PC-3 (cell line): ENCODE measurements at regions not wholly inside any gene's neighbourhood (a gene's known extent, or its start where the extent isn't known, plus 50 kb on each side); places are given as distances from the start of the nearest gene placed in this dataset.

ENCODE experiments used
- ATAC-seq: fragments of 200-7000 bp; cut with Tn5 transposase; 2 replicates; pipeline ENCODE4 v1.9.1; 2020; ENCODE audit warnings: mild to moderate bottlenecking, moderate library complexity
- BruUV-seq: library from RNA; stranded (reverse); fragments of 400-500 nt; replicated peaks from 2 replicates; lab custom pipeline; 2021; lab: Mats Ljungman, UMichigan
- CTCF ChIA-PET: fragments of 300-600 bp; sonication (Branson Sonifier 250); formaldehyde crosslinking; loops from one replicate; lab custom pipeline; 2022; ENCODE audit warnings: antibody characterized with exemption; lab: Charles Lee
- POLR2A ChIA-PET: fragments of 300-600 bp; sonication (Branson Sonifier 250); formaldehyde crosslinking; loops from one replicate; lab custom pipeline; 2022; ENCODE audit warnings: antibody characterized with exemption; ENCODE audit not compliant: unreplicated experiment; lab: Charles Lee
- DNase-seq: peaks from one replicate; pipeline ENCODE4 v3.0.0-alpha.2; 2015
- H2AFZ ChIP-seq: fragments of 300-600 bp; sonication (generic); 2 replicates; pipeline ENCODE4 v1.6.0; 2016; ENCODE audit warnings: antibody characterized with exemption, low read length
- H3F3A ChIP-seq: fragments of 300-600 bp; sonication (generic); one replicate; pipeline ENCODE4 v1.6.0; 2017; ENCODE audit warnings: antibody characterized with exemption, low read length, control low read depth, mild to moderate bottlenecking; ENCODE audit not compliant: unreplicated experiment
- H3K27ac ChIP-seq: fragments of 300-600 bp; sonication (generic); 2 replicates; pipeline ENCODE4 v1.5.1; 2016; ENCODE audit warnings: mild to moderate bottlenecking, low read length
- H3K27me3 ChIP-seq: fragments of 300-600 bp; sonication (generic); 2 replicates; pipeline ENCODE4 v1.6.1; 2016; ENCODE audit warnings: low read length, mixed read lengths
- H3K36me3 ChIP-seq: fragments of 300-600 bp; sonication (generic); 2 replicates; pipeline ENCODE4 v1.6.1; 2016; ENCODE audit warnings: low read depth, mixed run types, low read length, mixed read lengths
- H3K4me1 ChIP-seq: fragments of 300-600 bp; sonication (generic); 2 replicates; pipeline ENCODE4 v1.5.1; 2016; ENCODE audit warnings: low read length; ENCODE audit not compliant: insufficient read depth
- H3K4me2 ChIP-seq: fragments of 300-600 bp; sonication (generic); 2 replicates; pipeline ENCODE4 v1.6.0; 2016; ENCODE audit warnings: low read length
- H3K4me3 ChIP-seq: fragments of 300-600 bp; sonication (generic); 2 replicates; pipeline ENCODE4 v1.5.1; 2016; ENCODE audit warnings: mild to moderate bottlenecking, low read length, mixed read lengths
- H3K79me2 ChIP-seq: fragments of 300-600 bp; sonication (generic); 2 replicates; pipeline ENCODE4 v1.6.1; 2017; ENCODE audit warnings: low read length, mixed read lengths
- H3K9ac ChIP-seq: fragments of 300-600 bp; sonication (generic); 2 replicates; pipeline ENCODE4 v1.6.0; 2016; ENCODE audit warnings: mild to moderate bottlenecking, low read length
- H3K9me2 ChIP-seq: fragments of 300-600 bp; sonication (generic); replicated peaks from 2 replicates; pipeline ENCODE4 v1.6.1; 2016; ENCODE audit warnings: mixed run types, low read length, mixed read lengths
- H3K9me3 ChIP-seq: fragments of 300-600 bp; sonication (generic); 2 replicates; pipeline ENCODE4 v1.6.1; 2016; ENCODE audit warnings: low read length, mixed read lengths
- H4K20me1 ChIP-seq: fragments of 300-600 bp; sonication (generic); 2 replicates; pipeline ENCODE4 v1.6.1; 2016; ENCODE audit warnings: low read length, mixed read lengths
- CTCF ChIP-seq: fragments of 300-600 bp; sonication (generic); conservative IDR thresholded peaks from 2 replicates; pipeline ENCODE4 v1.5.1; 2017; ENCODE audit warnings: antibody characterized with exemption, low read depth, mild to moderate bottlenecking, low read length
- EZH2 ChIP-seq: fragments of 300-600 bp; sonication (generic); IDR thresholded peaks from one replicate; pipeline ENCODE4 v1.6.1; 2017; ENCODE audit warnings: antibody characterized with exemption, mild to moderate bottlenecking, low read length; ENCODE audit not compliant: unreplicated experiment
- EZH2phosphoT487 ChIP-seq: fragments of 300-600 bp; sonication (generic); IDR thresholded peaks from 2 replicates; pipeline ENCODE4 v1.6.1; 2018; ENCODE audit warnings: mild to moderate bottlenecking, antibody characterized with exemption, low read length, borderline replicate concordance
- intact Hi-C: fragments of 100-400 bp; cut with micrococcal nuclease; formaldehyde crosslinking; loops from 2 replicates; pipeline ENCODE4 v1.9.0; 2023

- CTCF ChIA-PET: no interaction called here
- Histone ChIP-seq H3K79me2 (no peaks in the 10 kb centered on the region), H3F3A (no peaks in the 10 kb centered on the region), H3K9ac (no peak overlapping the region), H3K4me2 (no peak overlapping the region), H2AFZ (no peak overlapping the region), H3K9me2 (no peaks in the 10 kb centered on the region), H3K4me3 (no peak overlapping the region), H3K4me1 (no peaks in the 10 kb centered on the region), H4K20me1 (no peaks in the 10 kb centered on the region), H3K36me3 (no peaks in the 10 kb centered on the region), H3K9me3 (no peaks in the 10 kb centered on the region), H3K27ac (no peak overlapping the region), H3K27me3 (no peaks in the 10 kb centered on the region)
- intact Hi-C loops: no loop called here
- TF ChIP-seq EZH2phosphoT487 (no peak), EZH2 (no peak)
- DNase-seq (peak; percentile 29), ATAC-seq (no peak)
- POLR2A ChIA-PET: no interaction called here
- no TSS peak for BruUV-seq
Observed at GRCh38 chr6:112701201-112701600, 354.1 kb downstream of the RFPL4B start.

DNA sequence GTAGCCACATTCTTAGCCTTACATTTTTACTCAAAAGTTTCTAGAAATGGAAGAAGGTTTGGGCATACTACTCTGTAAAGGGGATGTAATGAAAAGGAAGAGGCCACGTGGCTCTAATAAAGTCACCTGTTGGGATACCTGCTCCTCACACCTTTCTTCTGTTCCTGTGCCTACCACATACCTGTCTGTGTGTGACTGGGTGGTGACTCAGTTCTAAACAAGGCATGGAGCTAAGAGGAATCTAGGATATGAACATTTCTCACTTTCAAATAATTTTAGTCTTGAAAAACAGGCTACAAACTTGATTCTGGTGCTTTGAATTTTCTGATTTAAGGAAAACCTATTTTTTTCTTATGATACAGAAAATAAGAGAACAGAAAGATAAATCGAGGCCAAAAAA lies 363.6 kb downstream of the RFPL4B start:
- peak; percentile 34 for DNase-seq
- H3K4me1 ChIP-seq: no peaks in the 10 kb centered on the region
- no peaks in the 10 kb centered on the region for H3K79me2 ChIP-seq
- H2AFZ ChIP-seq: no peak overlapping the region
- no peak overlapping the region for H3K4me3 ChIP-seq
- H3K9me2 ChIP-seq: no peaks in the 10 kb centered on the region
- no peaks in the 10 kb centered on the region for H4K20me1 ChIP-seq
- H3K9me3 ChIP-seq: no peaks in the 10 kb centered on the region
- intact Hi-C loops: no loop called here
- ChIA-PET POLR2A (no interaction called here), CTCF (no interaction called here)
- no peak overlapping the region for H3K9ac ChIP-seq
- BruUV-seq: no TSS peak
- no peak for ATAC-seq
- TF ChIP-seq CTCF: no peak
- no peak for TF ChIP-seq EZH2
- no peak for TF ChIP-seq EZH2phosphoT487
- H3K27ac ChIP-seq: no peak overlapping the region
- H3K4me2 ChIP-seq: no peak overlapping the region
- no peaks in the 10 kb centered on the region for H3K27me3 ChIP-seq
- H3F3A ChIP-seq: no peaks in the 10 kb centered on the region
- H3K36me3 ChIP-seq: no peaks in the 10 kb centered on the region

GRCh38 chr6:112713402-112713801 lies 366.3 kb downstream of the RFPL4B start:
- H4K20me1 ChIP-seq: no peaks in the 10 kb centered on the region
- ATAC-seq (no peak), DNase-seq (no peak)
- H3K79me2 ChIP-seq: no peaks in the 10 kb centered on the region
- no peak overlapping the region for H3K4me3 ChIP-seq
- H2AFZ ChIP-seq: no peak overlapping the region
- intact Hi-C loops: no loop called here
- no peak overlapping the region for H3K9ac ChIP-seq
- POLR2A ChIA-PET: no interaction called here
- H3K36me3 ChIP-seq: no peaks in the 10 kb centered on the region
- H3K9me3 ChIP-seq: no peaks in the 10 kb centered on the region
- H3K27ac ChIP-seq: no peak overlapping the region
- TF ChIP-seq EZH2: no peak
- no peak for TF ChIP-seq EZH2phosphoT487
- TF ChIP-seq CTCF: no peak
- no peaks in the 10 kb centered on the region for H3K4me1 ChIP-seq
- no peak overlapping the region for H3K4me2 ChIP-seq
- no peaks in the 10 kb centered on the region for H3K9me2 ChIP-seq
- BruUV-seq: no TSS peak
- H3K27me3 ChIP-seq: no peaks in the 10 kb centered on the region
- CTCF ChIA-PET: no interaction called here
- H3F3A ChIP-seq: no peaks in the 10 kb centered on the region
